K562 (cell line): ENCODE measurements at regions not wholly inside any gene's neighbourhood (a gene's known extent, or its start where the extent isn't known, plus 50 kb on each side); places are given as distances from the start of the nearest gene placed in this dataset.

Source experiments
- HDAC6 ChIP-seq: IDR thresholded peaks from 2 replicates; pipeline ENCODE4 v1.6.1; 2012; ENCODE audit warnings: low read depth, mild to moderate bottlenecking, control low read depth, inconsistent platforms, low read length, moderate library complexity
- POLR2A ChIP-seq: fragments of 450-650 bp; conservative IDR thresholded peaks from 2 replicates; pipeline ENCODE4 v1.6.1; 2016
- SP2 ChIP-seq: IDR thresholded peaks from 2 replicates; pipeline ENCODE4 v1.6.1; 2011; ENCODE audit warnings: mild to moderate bottlenecking, low read depth, low read length, moderate library complexity; ENCODE audit not compliant: poor library complexity, severe bottlenecking; ENCODE audit errors: extremely low read depth
- TF ChIP-seq, protein P1 (sequence below), 3 experiments: IDR thresholded peaks in 2 of 3; conservative IDR thresholded peaks in 1 of 3; 2 replicates each; pipeline ENCODE4 v1.5.1; 2011 to 2012; ENCODE audit warnings: low read length in 3 of 3, mild to moderate bottlenecking in 3 of 3, control low read depth in 2 of 3, improper control_type of control experiment in 1 of 3, inconsistent platforms in 1 of 3, low read depth in 1 of 3, mixed read lengths in 1 of 3, moderate library complexity in 1 of 3; ENCODE audit not compliant: insufficient read depth in 2 of 3
- TF ChIP-seq, protein P2 (sequence below): sonication (generic); formaldehyde crosslinking; IDR thresholded peaks from 2 replicates; pipeline ENCODE4 v1.8.1; 2023; ENCODE audit warnings: mild to moderate bottlenecking, missing genetic modification reagents

DNA sequence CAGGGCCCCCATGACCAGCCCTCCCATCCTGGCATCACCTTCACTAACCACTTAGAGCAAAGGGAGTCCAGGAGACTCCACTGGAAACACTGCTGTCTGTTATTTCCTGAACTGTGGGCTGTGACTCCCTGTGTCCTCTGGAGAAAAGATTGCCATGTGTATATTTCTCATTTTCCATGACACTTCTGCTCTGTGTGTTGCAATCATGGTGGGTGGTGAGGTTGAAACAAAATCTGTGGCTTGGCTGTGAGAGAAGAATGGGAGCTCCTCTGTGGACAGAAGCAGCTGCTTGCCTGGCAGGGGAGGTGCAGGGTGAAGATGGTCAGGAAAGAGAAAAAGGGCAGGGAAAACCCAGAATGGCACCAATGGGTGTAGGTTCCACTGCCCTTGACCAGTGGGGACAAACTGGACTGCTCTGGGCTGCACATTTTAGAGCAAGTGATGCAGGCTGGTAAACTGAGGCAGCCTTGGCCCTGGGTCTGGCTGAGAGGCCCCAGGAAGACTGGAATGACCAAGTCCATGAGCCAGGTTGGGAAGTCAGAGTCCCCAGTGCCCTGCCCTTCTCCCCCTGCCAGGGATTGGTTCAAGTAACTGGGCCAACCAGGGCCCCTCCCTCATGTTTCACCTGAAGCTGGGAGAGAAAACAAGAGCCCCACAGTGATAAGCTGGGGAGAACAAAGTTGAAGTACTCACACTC, 314.3 kb downstream of the C16orf95 start:
- TF ChIP-seq POLR2A (no peak), HDAC6 (no peak), SP2 (no peak)
- TF ChIP-seq, protein P1, sequence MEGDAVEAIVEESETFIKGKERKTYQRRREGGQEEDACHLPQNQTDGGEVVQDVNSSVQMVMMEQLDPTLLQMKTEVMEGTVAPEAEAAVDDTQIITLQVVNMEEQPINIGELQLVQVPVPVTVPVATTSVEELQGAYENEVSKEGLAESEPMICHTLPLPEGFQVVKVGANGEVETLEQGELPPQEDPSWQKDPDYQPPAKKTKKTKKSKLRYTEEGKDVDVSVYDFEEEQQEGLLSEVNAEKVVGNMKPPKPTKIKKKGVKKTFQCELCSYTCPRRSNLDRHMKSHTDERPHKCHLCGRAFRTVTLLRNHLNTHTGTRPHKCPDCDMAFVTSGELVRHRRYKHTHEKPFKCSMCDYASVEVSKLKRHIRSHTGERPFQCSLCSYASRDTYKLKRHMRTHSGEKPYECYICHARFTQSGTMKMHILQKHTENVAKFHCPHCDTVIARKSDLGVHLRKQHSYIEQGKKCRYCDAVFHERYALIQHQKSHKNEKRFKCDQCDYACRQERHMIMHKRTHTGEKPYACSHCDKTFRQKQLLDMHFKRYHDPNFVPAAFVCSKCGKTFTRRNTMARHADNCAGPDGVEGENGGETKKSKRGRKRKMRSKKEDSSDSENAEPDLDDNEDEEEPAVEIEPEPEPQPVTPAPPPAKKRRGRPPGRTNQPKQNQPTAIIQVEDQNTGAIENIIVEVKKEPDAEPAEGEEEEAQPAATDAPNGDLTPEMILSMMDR (IDR thresholded peaks at IDR 0.05 in 2 of 3, conservative IDR thresholded peaks at IDR 0.05 in 1 of 3; ENCODE audit: insufficient read depth in 2 of 3, low read depth in 1 of 3, low read length in 3 of 3): no peak
- TF ChIP-seq, protein P2, sequence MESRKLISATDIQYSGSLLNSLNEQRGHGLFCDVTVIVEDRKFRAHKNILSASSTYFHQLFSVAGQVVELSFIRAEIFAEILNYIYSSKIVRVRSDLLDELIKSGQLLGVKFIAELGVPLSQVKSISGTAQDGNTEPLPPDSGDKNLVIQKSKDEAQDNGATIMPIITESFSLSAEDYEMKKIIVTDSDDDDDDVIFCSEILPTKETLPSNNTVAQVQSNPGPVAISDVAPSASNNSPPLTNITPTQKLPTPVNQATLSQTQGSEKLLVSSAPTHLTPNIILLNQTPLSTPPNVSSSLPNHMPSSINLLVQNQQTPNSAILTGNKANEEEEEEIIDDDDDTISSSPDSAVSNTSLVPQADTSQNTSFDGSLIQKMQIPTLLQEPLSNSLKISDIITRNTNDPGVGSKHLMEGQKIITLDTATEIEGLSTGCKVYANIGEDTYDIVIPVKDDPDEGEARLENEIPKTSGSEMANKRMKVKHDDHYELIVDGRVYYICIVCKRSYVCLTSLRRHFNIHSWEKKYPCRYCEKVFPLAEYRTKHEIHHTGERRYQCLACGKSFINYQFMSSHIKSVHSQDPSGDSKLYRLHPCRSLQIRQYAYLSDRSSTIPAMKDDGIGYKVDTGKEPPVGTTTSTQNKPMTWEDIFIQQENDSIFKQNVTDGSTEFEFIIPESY (CRISPR knock-in tag): no peak
